GM18870 (cell line): ENCODE measurements at regions not wholly inside any gene's neighbourhood (a gene's known extent, or its start where the extent isn't known, plus 50 kb on each side); places are given as distances from the start of the nearest gene placed in this dataset.
"Not testable (repeated sequence)": the region's sequence is repeated elsewhere in the genome, so short reads cannot be mapped to it uniquely, and the experiment has no call there.

Experiments
- ATAC-seq: cut with Tn5 transposase; IDR thresholded peaks from one replicate; pipeline ENCODE4 v1.9.1; 2021; ENCODE audit warnings: moderate library complexity; ENCODE audit not compliant: unreplicated experiment

DNA sequence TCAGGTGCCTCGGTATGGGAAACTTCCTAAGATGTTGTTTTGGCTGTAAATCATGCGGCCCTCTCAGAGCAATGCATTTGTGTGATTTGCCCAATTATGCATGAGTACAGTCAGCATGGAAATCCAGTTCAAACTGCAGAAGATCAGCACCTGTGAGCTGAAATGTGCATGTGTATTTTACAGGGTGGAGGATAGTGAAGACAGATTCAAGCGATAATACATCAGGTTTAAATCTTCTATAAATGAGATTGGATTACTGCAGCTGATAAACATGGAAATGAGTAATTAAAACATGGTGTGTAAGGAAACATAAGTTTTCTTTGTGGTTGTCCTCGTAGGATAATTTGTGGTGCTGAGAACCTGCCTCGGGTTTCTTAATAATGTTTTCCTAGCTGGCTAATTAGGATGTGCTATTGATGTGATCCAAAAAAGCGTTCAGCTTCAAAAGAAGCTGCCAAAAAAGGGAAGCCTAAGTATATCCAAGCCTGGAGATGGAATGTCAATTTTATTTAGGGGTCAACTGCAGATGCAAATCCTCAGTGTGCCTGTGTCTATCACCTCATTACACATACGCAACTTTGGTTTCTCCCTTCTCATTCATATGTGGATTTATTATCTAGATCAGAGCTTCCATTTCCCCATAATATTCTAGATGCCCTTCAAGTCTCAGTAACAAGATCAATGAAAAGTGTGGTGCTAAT, 117.1 kb upstream of the CCDC28A start:
- ATAC-seq, result no peak

DNA sequence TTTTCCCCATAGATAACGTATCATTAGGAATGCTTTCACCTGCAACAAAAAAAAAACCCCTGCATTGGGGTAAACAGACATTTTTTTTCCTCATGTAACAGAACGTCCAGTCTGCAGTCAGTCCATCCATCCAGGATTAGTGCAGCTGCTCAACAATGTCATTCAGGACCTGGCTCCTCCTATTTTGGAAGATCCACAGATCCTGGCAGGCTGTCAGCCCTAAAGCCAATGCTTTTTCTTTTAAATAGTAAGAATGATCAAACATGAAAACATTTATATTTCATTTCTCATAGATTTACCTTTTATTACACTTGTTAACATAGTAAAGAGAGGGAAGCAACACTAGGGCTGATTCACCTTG, 116.5 kb upstream of the CCDC28A start:
- no peak for ATAC-seq

DNA sequence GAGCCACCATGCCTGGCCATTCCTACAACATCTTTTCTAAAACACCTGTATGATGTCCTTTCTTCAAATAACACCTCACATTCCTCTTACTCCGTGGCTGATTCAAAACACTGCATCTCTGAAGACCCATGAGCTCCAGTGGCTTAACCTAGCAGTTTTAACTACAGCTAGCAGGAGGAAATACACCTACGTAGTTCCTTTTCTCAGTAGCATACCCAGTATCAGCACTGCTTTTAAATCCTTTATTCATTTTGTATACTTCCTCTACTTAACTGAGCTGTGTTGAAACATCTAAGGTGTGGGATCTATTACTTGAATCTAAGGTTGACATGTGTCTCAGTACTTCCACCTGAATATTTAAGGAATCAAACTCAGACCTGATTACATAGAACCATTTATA, 113.6 kb upstream of the CCDC28A start:
- ATAC-seq, result no peak

DNA sequence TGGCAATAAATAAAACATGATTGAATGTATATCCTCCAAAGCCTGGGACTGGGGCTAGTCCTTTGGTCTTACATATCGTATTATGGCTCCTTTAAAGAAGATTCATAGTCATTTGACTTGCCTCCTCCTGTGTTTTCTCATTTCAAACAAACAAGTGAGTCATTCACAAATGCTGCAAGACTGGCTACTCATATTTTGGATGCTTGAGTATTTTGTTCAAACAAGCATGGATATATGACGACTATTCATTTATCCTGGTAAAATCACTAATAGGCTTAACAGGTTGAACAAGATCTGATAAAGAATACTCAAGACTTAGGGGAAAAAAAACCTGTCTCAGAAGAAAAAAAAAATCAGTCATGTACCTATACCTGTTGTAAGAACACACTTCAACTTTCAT, 111.1 kb upstream of the CCDC28A start:
- ATAC-seq, result no peak

DNA sequence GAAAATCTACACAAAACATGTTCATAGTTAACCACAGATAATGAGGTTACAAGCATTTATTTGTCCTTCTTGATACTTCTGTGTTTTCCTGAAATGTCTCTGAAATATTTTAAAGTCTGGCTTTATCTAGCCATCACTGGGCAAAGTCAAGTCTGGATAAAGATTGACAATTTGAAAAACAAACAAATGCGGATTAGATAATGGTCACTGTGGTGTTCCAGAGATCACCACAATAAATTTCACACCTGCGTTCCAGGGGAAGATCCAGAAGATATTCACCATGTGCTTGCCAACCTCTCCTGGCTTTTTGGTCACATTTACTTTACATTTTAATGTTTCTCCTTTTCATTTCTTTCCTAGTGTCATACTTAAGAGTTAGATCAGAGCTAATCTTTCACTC, 109.7 kb upstream of the CCDC28A start:
- no peak for ATAC-seq

DNA sequence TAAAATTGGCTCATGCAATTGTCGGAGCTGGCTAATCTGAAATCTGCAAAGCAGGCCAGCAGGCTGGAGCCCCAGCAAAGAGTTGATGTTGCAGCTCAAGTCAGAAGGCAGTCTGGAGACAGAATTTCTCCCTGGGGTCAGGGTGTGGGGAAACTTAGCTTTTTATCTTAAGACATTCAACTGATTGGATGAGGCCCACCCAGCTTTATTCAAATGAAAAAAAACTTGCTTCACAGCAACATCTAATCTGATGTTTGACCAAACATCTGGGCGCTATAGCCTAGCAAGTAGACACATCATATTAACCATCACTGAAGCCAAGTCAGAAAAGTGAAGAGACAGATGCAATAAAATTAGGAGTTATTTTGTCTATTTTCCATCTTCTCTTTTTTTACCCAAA, 108.8 kb upstream of the CCDC28A start:
- ATAC-seq, result no peak

DNA sequence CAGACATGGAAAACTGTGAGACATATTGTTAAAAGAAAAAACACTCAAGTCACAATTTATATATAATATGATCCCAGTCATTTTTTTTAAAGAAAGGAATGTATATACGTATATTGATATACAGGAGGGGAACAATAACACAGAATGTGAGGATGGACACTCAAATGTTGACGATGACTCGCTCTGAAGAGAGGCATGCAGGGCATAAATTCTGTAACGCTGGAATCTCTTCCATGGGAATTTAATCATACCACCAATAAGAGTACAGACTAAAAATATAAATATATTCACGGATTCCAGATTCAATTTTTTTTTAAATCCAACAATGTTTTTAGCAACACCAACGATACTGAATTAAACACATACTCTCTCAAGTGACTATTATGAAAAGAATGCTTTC, 106.9 kb upstream of the CCDC28A start:
- no peak for ATAC-seq

DNA sequence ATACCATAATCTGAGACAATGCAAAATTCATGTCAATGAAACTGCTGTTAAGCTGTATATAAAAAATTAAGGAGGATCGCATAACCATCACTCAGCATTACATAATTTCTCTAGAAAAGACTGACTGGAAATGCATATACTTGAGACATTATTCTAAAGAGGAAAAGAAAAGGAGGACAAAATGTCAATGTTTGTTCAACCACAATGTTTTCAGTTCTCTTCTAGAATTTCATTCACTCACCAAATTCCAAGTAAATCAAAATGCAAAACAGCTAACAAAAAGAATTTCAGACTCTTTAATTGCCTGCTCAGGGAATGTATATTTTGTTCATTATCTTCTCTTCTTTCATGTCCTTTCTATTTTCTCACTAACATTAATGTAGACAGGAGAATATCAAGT, 106.2 kb upstream of the CCDC28A start:
- no peak for ATAC-seq

DNA sequence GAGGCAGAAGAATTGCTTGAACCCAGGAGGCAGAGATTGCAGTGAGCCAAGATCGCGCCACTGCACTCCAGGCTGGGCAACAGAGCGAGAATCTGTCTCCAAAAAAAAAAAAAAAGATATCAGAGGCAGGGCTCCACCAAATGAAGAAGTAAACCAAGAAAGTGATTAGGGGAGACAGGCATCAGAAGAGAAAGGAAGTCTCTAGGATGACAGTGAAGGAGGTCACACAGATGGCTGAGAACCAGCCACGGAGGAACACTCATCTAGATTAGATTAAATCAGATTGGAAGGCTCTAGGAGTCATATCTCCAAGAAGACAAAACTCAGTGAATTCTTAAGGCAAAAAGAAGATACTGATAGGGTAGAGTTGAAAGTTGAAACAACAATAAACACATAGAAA, 102.2 kb upstream of the CCDC28A start:
- no peak for ATAC-seq

DNA sequence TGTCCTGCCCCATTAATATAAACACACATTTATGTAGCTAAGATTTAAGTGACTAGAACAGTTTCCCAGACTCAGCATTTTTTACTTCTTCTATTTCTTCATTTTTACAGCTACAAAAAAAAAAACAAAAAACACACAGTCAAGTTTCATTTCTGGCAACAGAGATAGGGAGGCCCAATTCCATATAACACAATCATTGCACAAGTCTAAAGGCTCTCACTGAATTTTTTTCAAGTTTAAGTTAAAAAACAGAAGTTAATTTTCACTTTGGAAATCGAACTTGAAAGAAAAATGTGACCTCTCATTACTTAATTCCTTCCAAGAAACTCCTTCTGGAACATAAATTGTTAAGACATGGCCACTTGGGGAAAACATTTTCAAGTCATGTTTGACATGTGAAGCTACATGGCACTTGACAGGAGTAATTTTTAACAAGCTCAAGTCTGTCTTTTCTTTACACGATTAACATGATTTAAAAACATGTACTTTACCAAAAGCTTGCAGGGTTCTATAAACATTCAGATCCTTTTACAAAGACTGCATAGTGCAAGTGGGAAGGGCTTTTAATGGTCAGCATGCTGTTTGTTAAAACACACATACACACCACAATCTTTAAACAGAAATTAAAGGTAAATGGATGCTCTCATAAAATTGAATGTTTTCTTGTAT, 100.1 kb upstream of the CCDC28A start:
- ATAC-seq, result no peak

DNA sequence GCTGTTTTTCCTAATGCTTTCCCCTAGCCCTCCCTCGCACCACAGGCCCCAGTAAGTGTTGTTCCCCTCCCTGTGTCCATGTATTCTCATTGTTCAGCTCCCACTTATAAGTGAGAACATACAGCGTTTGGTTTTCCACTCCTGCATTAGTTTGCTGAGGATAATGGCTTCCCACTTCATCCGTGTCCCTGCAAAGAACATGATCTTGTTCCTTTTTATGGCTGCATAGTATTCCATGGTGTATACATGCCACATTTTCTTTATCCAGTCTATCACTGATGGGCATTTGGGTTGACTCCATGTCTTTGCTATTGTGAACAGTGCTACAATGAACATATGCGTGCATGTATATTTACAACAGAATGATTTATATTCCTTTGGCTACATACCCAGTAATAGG, 99.1 kb upstream of the CCDC28A start:
- ATAC-seq, result not testable (repeated sequence)

DNA sequence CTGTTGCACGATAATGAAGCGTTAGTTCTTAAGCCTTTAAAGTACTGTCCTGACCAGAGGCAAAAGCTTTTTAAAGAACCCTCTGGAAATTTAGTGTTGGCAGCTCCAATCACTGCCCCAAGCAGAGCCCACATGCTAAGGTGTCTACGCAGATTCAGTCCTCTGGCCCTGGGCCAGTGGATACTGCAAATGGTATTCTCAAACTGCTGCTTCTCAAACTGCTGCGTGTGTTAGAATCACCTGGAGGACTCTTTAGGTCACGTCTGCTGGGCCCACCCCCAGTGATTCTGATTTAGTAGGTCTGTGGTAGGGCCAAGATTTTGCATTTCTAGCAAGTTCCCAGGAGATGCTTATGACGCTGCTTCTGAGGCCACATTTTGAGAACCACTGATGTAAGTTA, 96.0 kb upstream of the CCDC28A start:
- ATAC-seq, result no peak

DNA sequence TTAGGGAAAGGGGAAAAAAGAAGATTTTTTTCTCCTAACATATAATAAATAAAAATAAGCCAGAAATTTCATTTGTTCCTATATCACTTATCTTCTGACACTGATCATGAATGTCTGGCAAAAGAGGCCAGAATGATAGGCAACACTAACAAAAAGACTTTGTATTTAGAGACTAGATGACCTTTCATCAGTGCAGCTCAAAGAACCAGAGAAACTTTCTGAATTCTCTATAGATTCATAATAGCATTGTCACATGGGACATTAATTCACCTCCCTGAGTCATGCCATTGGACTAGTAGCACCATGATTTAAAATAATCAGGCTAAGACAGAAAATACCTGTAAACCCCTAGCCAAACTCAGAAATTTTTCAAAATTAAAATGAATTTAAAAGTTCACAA, 95.4 kb upstream of the CCDC28A start:
- ATAC-seq, result no peak

DNA sequence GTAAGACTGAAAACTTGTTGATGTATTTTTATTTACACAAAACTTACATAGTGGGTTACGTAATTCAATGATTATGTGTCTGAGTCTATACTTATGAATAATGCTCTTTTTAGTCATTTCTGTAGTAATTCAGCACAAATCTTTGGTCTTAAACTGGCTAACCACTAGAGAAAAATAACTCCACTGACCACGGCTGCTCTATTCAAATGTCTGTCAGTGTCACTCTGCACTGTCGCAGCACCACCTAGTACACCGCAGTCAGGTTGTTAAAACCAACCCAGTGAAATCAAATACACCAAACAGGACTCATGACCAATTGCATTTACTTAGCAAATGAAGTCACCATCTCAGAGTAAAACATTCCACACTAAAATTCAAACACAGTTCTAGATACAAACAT, 93.5 kb upstream of the CCDC28A start:
- ATAC-seq, result no peak

DNA sequence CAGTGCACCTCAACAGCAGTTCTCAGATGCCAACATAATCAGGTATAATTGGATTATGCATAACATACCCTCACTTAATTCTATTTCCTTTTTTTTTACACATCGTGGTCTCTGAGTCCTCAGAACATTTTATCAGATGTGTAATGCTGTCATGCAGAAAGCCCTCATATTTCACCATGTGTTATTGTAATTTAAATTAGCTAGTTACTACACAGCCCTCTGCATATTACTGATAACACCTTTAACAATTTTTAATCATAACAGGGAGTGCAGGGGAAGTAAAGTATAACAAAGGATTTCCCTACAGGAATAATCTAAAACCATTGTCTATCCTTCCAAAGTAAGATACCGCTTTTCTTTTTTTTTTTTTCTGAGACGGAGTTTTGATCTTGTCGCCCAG, 91.9 kb upstream of the CCDC28A start:
- ATAC-seq, result no peak

DNA sequence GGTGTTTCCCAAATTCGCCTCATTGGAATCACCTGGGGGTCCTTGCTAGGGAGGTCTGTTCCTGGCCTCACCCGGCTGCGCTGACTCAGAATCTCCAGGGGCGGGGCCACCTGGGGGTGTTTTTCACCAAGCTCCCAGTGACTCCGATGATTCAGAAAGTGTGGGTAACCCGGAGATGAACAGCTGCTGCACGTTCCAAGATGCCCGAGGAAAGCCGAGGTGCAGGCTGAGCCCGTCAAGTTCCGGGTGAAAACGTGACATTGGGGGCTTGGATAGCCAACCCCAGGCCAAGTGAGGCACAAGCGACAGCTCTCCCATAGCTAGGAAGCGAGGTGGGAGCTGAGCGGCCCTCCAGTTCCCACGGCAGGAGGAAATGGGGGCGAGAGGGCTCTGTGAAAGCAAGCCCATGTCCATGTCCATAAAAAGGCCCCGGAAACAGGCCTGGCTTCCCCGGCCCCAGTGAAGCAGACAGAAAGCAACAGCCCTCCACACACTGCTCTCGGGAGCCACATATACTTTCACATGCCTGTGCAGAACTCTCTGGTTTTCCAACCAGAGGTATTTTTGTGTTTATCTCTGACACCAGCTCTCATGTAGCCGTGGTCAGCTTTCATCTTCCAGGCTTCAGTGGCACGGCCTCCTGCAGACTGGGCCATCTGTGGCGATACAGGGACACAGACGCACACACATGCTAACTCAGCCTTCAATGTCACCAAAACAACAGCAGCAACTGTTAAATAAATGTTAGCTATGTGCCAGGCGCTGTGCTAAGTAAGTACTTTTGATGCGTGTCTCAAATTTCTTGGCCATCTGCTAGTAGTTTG, 90.7 kb upstream of the CCDC28A start:
- ATAC-seq, result no peak

DNA sequence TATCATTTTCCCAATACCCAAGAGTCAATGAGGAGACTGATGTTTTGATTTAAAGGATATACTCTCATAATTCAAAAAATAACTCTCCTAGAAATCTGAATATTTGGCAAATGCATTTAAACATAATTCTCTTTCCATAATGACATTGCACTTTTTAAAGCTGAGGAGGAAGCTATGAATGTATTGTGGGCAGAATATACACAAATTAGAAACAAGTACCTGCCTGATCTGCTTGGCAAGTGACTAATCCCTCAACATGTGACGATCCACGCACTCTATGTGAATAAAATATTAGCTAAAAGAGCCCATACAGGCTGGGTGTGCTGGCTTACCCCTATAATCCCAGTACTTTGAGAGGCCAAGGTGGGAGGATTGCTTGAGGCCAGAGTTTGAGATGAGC, 88.3 kb upstream of the CCDC28A start:
- ATAC-seq, result no peak

DNA sequence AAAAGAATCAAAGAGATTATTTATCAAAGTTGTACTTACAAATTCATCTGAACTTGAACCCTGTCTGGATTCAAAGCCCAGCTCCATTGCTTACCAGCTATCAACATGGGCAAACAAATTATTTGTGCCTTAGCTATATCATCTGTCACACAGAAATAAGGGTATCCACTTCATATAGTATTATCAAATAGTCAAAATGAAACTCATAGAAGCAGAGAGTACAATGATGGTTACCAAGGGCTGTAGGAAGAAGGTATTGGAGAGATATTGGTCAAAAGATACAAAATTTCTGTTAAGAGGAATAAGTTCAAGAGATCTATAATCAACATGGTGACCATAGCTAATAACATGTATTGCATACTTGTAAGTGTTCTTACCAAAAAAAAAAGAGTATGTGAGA, 87.8 kb upstream of the CCDC28A start:
- no peak for ATAC-seq

DNA sequence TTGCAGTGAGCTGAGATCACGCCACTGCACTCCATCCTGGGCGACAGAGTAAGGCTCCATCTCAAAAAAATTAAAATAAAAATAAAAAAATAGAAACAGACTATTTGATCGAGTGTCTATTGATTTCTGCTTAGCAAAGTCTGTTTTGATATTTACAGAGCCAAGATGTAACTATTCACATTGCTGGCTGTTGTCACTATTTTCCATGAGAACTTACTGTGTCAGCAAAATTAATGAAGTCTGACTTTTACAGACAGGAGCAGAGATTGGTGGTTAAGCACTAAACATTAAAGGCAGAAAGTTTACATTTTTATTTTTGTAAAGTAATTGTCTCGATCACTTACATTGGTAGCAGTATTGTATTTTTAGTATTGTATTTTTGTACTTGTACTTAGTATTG, 85.0 kb upstream of the CCDC28A start:
- no peak for ATAC-seq

DNA sequence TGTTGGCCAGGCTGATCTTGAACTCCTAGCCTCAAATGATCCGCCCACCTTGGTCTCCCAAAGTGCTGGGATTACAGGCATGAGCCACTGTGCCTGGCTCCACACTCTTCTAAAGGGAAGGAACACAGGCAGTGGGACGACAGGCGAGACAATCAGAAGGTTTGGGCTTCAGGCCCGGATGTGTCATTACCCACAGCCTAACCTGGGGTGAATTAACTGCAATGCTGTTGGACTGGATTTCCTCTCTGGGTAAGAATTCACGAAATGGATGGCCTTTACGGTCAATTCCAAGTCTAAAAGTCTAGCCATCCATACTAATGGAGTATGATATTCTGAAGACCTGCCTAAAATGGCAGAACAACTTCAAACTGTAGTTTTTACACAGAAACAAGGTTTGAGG, 83.7 kb upstream of the CCDC28A start:
- ATAC-seq, result no peak

DNA sequence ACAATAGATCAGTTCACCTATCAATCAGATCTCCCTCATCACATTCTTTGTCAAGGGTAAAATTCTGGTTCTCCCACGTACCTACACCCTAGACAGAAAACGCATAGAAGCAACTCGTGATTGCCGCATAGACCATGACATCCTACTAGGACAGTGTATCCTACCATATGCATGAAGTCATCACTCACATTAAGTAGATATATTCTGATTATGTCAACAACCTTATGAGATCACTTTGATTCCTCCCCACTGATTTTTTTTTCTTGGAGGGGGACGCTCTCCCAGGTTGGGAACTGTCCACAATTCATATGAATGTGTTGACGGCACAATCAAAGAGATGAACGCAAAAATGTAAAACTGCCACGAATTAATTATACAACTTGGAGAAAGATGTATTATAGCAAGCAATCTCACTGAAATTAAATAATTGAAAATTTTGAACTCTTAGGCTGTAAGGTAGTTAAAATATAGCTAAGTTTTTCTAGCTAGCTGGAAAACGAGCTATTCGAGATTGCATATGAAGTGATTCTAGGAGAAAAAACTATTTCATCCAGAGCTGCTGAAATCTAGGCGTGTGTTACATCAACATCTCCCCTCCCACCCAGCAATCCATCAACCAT, 82.5 kb upstream of the CCDC28A start:
- ATAC-seq, result no peak

DNA sequence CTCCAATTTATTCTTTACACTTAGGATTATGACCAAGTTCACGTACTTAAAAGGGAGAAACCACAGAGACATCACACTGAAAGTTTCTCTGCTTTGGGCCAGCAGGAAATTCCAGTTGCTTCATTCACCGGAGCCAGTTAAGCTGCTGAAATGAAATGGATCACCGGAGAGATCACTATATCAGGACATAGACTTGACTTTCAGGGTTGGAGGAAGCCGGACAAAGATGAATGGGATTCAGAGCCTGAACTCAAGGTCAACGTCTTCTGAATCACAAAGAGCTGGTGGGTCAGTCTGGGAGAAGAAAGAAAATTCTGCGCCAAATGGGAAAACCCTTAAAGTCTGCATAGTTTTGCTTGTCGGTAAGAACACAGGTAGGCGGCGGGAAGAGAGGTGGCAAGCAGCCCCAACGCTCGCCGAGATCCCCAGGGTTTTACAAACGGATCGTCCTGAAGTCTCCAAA, 81.9 kb upstream of the CCDC28A start:
- ATAC-seq, result no peak
